ENCODE measurements at regions not wholly inside any gene's neighbourhood (a gene's known extent, or its start where the extent isn't known, plus 50 kb on each side); places are given as distances from the start of the nearest gene placed in this dataset.
A peak's percentile ranks its signal among the peaks of the same experiment; 100 is the strongest.

DNA sequence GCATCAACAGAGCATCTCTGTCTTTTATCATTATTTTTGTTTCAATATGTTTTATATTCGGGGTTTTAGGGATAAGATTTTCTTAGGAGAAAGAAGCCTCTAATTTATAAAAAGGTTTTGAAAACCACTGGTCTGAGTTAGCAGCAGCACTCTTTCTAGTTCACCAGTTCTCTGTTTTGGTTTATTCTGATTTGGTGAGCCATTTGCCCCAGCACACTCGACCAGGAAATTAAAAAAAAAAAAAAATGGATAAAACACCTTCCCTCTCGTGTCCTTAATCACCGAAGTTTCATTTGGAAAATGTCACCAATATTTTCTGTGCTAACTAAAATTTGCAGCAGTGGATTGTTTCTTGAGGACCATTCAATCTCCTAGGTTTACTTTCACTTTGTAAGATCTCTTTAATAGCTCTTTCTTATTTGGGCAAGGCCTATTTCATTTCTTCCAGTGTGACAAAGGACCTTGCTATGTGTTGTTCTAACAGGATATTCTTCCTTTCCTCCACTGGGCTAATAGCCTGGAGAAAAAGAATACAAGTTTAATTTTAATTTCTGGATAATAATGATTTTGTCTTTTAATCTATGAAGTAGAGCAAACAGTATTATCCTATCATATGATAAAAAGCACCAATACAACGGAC lies 57.8 kb upstream of the ANXA1 start:
- TF ChIP-seq RBM25 (IDR thresholded peaks at IDR 0.05; ENCODE audit: low read depth, low read length, severe bottlenecking) (no peak), ZBED1 (IDR thresholded peaks at IDR 0.05) (no peak), CBX2 (IDR thresholded peaks at IDR 0.05; ENCODE audit: insufficient read depth, low read length, poor library complexity, severe bottlenecking) (no peak), POLR2H (tag; IDR thresholded peaks at IDR 0.05; ENCODE audit: low read depth) (no peak), KLF10 (CRISPR knock-in tag; IDR thresholded peaks at IDR 0.05) (no peak), HCFC1 (IDR thresholded peaks at IDR 0.05; ENCODE audit: low read depth, low read length) (no peak), CREBBP (IDR thresholded peaks at IDR 0.05; ENCODE audit: low read depth, low read length) (no peak), POLR2AphosphoS2 (IDR thresholded peaks at IDR 0.05; ENCODE audit: low read length) (no peak), ZNF146 (CRISPR knock-in tag; IDR thresholded peaks at IDR 0.05; ENCODE audit: unreplicated experiment) (no peak), USF2 (CRISPR knock-in tag; IDR thresholded peaks at IDR 0.05) (no peak), ARID3B (CRISPR knock-in tag; IDR thresholded peaks at IDR 0.05; ENCODE audit: borderline replicate concordance) (no peak)
- Histone ChIP-seq H3K9me1 (ENCODE audit: control insufficient read depth, insufficient read depth, low read length) (no peaks in the 10 kb centered on the region), H2AFZ (ENCODE audit: low read depth, low read length) (peak overlapping the region; percentile 83), H3K4me1 (replicated peaks in 1 of 2; ENCODE audit: control insufficient read depth in 2 of 2, insufficient read depth in 2 of 2, low read length in 2 of 2) (no peaks in the 10 kb centered on the region), H3K9ac (ENCODE audit: insufficient read depth in 1 of 2, low read depth in 2 of 2, low read length in 2 of 2) (peak overlapping the region in 1 of 2 experiments; percentile 17; a peak in 2 of 4 replicates), H3K4me3 (no peak overlapping the region), H3K27me3 (ENCODE audit: control insufficient read depth in 2 of 2, insufficient read depth in 2 of 2, low read length in 2 of 2) (no peaks in the 10 kb centered on the region), H3K9me3 (replicated peaks; ENCODE audit: control insufficient read depth, insufficient read depth, low read depth, low read length) (no peaks in the 10 kb centered on the region), H4K20me1 (replicated peaks; ENCODE audit: control insufficient read depth, insufficient read depth, low read length) (no peaks in the 10 kb centered on the region), H3K36me3 (ENCODE audit: control insufficient read depth, insufficient read depth, low read length) (no peaks in the 10 kb centered on the region), H3K4me2 (ENCODE audit: insufficient read depth, low read length) (0 out of 2 replicates have a peak overlapping the region, but pooled peaks have one; percentile 5), H3K79me2 (ENCODE audit: control insufficient read depth, insufficient read depth, low read length) (no peaks in the 10 kb centered on the region), H3K27ac (ENCODE audit: extremely low read depth, low read depth, low read length) (no peak overlapping the region)
- intact Hi-C loops (cut with micrococcal nuclease) (no loop called here), in situ Hi-C loops (cut with MboI) (no loop called here)
- FAIRE-seq (peak; percentile 51), DNase-seq (ENCODE audit: extremely low read depth in 1 of 4, low spot score in 3 of 4) (no peak), ATAC-seq (peak; percentile 50; the same call in 2 of the 3 replicates)
- ChIA-PET CTCF (ENCODE audit: low intra/inter-chr PET ratio) (no interaction called here), POLR2A (no interaction called here)
- no TSS peak for BruUV-seq (replicated peaks)
- WGBS (ENCODE audit: insufficient coverage, low coverage, missing lambda C conversion rate): 7% methylated on average over 4 of the region's 5 CpGs
